ENCODE measurements at regions not wholly inside any gene's neighbourhood (a gene's known extent, or its start where the extent isn't known, plus 50 kb on each side); places are given as distances from the start of the nearest gene placed in this dataset.

DNA sequence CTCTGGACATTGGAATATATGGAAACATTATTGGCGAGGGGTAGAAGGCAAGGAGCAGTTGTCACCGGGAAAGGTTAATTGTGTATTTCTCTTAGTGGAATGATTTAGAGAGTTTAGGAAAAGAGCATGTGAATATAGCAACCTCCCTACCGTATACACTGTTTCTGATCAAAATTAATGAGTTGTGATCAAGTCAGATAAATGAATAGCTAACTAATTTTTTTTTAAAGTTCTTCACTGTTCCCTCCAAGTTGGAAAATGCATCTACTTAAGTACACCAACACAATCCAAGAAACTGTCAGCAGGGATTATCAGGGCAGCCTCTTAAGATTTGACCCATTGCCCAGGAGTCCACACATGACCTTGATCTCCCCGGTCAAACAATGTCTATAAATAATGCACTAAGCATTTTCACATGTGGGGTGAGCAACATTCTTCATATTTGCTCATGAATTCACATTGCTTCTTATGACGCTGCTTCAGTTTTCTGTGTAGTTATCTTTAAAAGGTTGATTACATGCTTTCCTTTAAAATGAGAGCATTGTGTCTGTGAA, 680.8 kb upstream of the NRSN1 start:
- Histone ChIP-seq H3K27ac (peak overlapping the region in 7 of 10 donors; percentile 33 to 74 (median 58)), H3K9me3 (no peaks in the 10 kb centered on the region), H3K36me3 (no peaks in the 10 kb centered on the region), H3K27me3 (no peaks in the 10 kb centered on the region), H3K4me3 (no peak overlapping the region), H3K4me1 (peaks cover 0 to 23% (median 15%) of the 10 kb centered on the region in 9 donors)
- intact Hi-C loops (cut with DNase I) = loop anchor here in 3 of 10 donors (5.0 to 10.0 kb wide), 3 partner anchors 1848 to 1853 kb away; partner anchors contain the start of gene SOX4 (in 2 of the 3)
- ATAC-seq = peak; percentile 84 to 96 (median 94)
- WGBS, 2 donors = 27 to 35% methylated on average over 5 of the region's 5 CpGs
- TF ChIP-seq, protein P1, sequence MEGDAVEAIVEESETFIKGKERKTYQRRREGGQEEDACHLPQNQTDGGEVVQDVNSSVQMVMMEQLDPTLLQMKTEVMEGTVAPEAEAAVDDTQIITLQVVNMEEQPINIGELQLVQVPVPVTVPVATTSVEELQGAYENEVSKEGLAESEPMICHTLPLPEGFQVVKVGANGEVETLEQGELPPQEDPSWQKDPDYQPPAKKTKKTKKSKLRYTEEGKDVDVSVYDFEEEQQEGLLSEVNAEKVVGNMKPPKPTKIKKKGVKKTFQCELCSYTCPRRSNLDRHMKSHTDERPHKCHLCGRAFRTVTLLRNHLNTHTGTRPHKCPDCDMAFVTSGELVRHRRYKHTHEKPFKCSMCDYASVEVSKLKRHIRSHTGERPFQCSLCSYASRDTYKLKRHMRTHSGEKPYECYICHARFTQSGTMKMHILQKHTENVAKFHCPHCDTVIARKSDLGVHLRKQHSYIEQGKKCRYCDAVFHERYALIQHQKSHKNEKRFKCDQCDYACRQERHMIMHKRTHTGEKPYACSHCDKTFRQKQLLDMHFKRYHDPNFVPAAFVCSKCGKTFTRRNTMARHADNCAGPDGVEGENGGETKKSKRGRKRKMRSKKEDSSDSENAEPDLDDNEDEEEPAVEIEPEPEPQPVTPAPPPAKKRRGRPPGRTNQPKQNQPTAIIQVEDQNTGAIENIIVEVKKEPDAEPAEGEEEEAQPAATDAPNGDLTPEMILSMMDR (IDR thresholded peaks at IDR 0.05) = no peak
- peak; percentile 6 to 60 for DNase-seq

- intact Hi-C loops (cut with DNase I) = loop anchor here in 3 of 10 donors (5.0 to 10.0 kb wide), 3 partner anchors 1849 to 1854 kb away; partner anchors contain the start of gene SOX4 (in 2 of the 3)
- Histone ChIP-seq H3K9me3 (no peaks in the 10 kb centered on the region), H3K27ac (peak overlapping the region in 5 of 10 donors; percentile 33 to 74 (median 58)), H3K27me3 (no peaks in the 10 kb centered on the region), H3K36me3 (no peaks in the 10 kb centered on the region), H3K4me3 (no peak overlapping the region), H3K4me1 (peaks cover 0 to 23% (median 15%) of the 10 kb centered on the region in 9 donors)
- DNase-seq (peak in 1 of 2 donors; percentile 7), ATAC-seq (peak in 7 of 8 donors; percentile 66 to 93 (median 78))
- TF ChIP-seq, protein P1 (IDR thresholded peaks at IDR 0.05) = peak; percentile 35 to 74 (median 58)
- 37 to 40% methylated on average over 4 of the region's 4 CpGs for WGBS, 2 donors
These were observed 679.5 kb upstream of the NRSN1 start for GRCh38 chr6:23446469-23446967.

- H3K36me3 ChIP-seq = no peaks in the 10 kb centered on the region
- H3K27me3 ChIP-seq = no peaks in the 10 kb centered on the region
- intact Hi-C loops (cut with DNase I) = loop anchor here in 3 of 10 donors (5.0 to 10.0 kb wide), 3 partner anchors 1850 to 1855 kb away; partner anchors contain the start of gene SOX4 (in 2 of the 3)
- ATAC-seq (no peak), DNase-seq (no peak)
- H3K9me3 ChIP-seq = no peaks in the 10 kb centered on the region
- H3K27ac ChIP-seq = no peak overlapping the region
- H3K4me3 ChIP-seq = no peak overlapping the region
- TF ChIP-seq, protein P1 (IDR thresholded peaks at IDR 0.05) = no peak
- H3K4me1 ChIP-seq = peaks cover 0 to 23% (median 15%) of the 10 kb centered on the region in 9 donors
These were observed 678.3 kb upstream of the NRSN1 start for GRCh38 chr6:23447731-23448130.

GRCh38 chr6:23448281-23448680, 677.7 kb upstream of the NRSN1 start:
- DNase-seq (no peak), ATAC-seq (no peak)
- Histone ChIP-seq H3K4me1 (peaks cover 0 to 23% (median 15%) of the 10 kb centered on the region in 9 donors), H3K27me3 (no peaks in the 10 kb centered on the region), H3K9me3 (no peaks in the 10 kb centered on the region), H3K4me3 (no peak overlapping the region), H3K36me3 (no peaks in the 10 kb centered on the region), H3K27ac (no peak overlapping the region)
- intact Hi-C loops (cut with DNase I) = loop anchor here in 3 of 10 donors (5.0 to 10.0 kb wide), 3 partner anchors 1851 to 1856 kb away; partner anchors contain the start of gene SOX4 (in 2 of the 3)
- TF ChIP-seq, protein P1 (IDR thresholded peaks at IDR 0.05) = no peak
- WGBS, 2 donors = 94 to 99% methylated on average over 2 of the region's 2 CpGs
